DND-41 (cell line): ENCODE measurements at regions not wholly inside any gene's neighbourhood (a gene's known extent, or its start where the extent isn't known, plus 50 kb on each side); places are given as distances from the start of the nearest gene placed in this dataset.

ENCODE experiments used
- CTCF ChIP-seq: IDR thresholded peaks from 2 replicates; pipeline ENCODE4 v1.5.1; 2012; ENCODE audit warnings: borderline replicate concordance, low read length, moderate library complexity, mild to moderate bottlenecking; ENCODE audit not compliant: poor library complexity, severe bottlenecking; ENCODE audit errors: extremely low read depth
- EZH2 ChIP-seq: IDR thresholded peaks from 3 replicates; pipeline ENCODE4 v1.6.1; 2012; ENCODE audit warnings: borderline replicate concordance, low read depth, mild to moderate bottlenecking, moderate library complexity, low read length, inconsistent platforms; ENCODE audit not compliant: severe bottlenecking

- TF ChIP-seq CTCF: no peak
- TF ChIP-seq EZH2: no peak
These were observed 73.4 kb downstream of the IFNG start for GRCh38 chr12:68086019-68086603.
